Smooth muscle cell (in vitro differentiated cells): ENCODE measurements at regions not wholly inside any gene's neighbourhood (a gene's known extent, or its start where the extent isn't known, plus 50 kb on each side); places are given as distances from the start of the nearest gene placed in this dataset.
"Not testable (repeated sequence)": the region's sequence is repeated elsewhere in the genome, so short reads cannot be mapped to it uniquely, and the experiment has no call there.

Source experiments
- DNase-seq: peaks from one replicate; lab custom pipeline; 2025; ENCODE audit not compliant: unreplicated experiment; lab: John Stamatoyannopoulos, UW
- H2AFZ ChIP-seq: fragments of 200-600 bp; sonication (generic); 2 replicates; pipeline ENCODE4 v1.6.0; 2016; ENCODE audit warnings: antibody characterized with exemption, low read depth, mild to moderate bottlenecking
- H3F3A ChIP-seq: fragments of 200-600 bp; sonication (generic); 2 replicates; pipeline ENCODE4 v1.6.0; 2017; ENCODE audit warnings: antibody characterized with exemption, low read depth
- H3K27ac ChIP-seq: fragments of 200-600 bp; sonication (generic); 2 replicates; pipeline ENCODE4 v1.5.1; 2016; ENCODE audit warnings: low read depth, mild to moderate bottlenecking
- H3K27me3 ChIP-seq: fragments of 200-600 bp; sonication (generic); 2 replicates; pipeline ENCODE4 v1.6.1; 2016; ENCODE audit warnings: low read depth, mild to moderate bottlenecking
- H3K36me3 ChIP-seq: fragments of 200-600 bp; sonication (generic); 2 replicates; pipeline ENCODE4 v1.5.1; 2016; ENCODE audit warnings: low read depth
- H3K4me1 ChIP-seq: fragments of 200-600 bp; sonication (generic); 2 replicates; pipeline ENCODE4 v1.5.1; 2016; ENCODE audit warnings: low read depth
- H3K4me2 ChIP-seq: fragments of 200-600 bp; sonication (generic); 2 replicates; pipeline ENCODE4 v1.6.0; 2016; ENCODE audit warnings: mild to moderate bottlenecking
- H3K4me3 ChIP-seq: fragments of 200-600 bp; sonication (generic); 2 replicates; pipeline ENCODE4 v1.5.1; 2016; ENCODE audit warnings: mild to moderate bottlenecking
- H3K79me2 ChIP-seq: fragments of 200-600 bp; sonication (generic); 2 replicates; pipeline ENCODE4 v1.6.0; 2016; ENCODE audit warnings: low read depth, mild to moderate bottlenecking
- H3K9ac ChIP-seq: fragments of 200-600 bp; sonication (generic); 2 replicates; pipeline ENCODE4 v1.6.0; 2016; ENCODE audit warnings: low read depth
- H3K9me3 ChIP-seq: fragments of 200-600 bp; sonication (generic); replicated peaks from 2 replicates; pipeline ENCODE4 v1.5.1; 2016; ENCODE audit warnings: low read depth
- H4K20me1 ChIP-seq: fragments of 200-600 bp; sonication (generic); 2 replicates; pipeline ENCODE4 v1.6.0; 2016; ENCODE audit warnings: low read depth
- WGBS: methylation state at CpG from one replicate; pipeline ENCODE4 v1.1.7; 2016; ENCODE audit warnings: low lambda C conversion rate; 5-methylcytosine and 5-hydroxymethylcytosine counted together
- TF ChIP-seq, protein P1 (sequence below): fragments of 200-600 bp; sonication (generic); IDR thresholded peaks from 2 replicates; pipeline ENCODE4 v1.5.1; 2017; ENCODE audit warnings: borderline replicate concordance, mild to moderate bottlenecking, antibody characterized with exemption; ENCODE audit not compliant: insufficient read depth, poor library complexity, severe bottlenecking

DNA sequence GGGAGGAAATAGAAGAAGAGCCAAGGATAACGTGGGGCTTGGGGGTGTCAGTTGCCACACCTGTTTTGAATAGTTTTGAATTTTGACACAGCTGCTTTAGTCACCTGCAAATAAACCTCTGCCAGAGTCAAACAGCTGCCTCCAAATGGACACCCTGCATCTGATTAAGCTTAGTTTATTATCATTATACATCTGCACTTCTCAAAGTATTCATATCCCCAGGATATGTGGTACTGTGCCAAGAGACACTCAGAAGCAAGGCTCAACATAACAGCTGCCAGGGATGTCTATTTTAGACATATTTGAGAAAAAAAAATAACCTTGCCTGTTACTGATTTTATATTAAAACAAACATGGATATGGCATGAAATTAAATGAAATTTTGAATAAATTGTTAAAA is 122.5 kb upstream of the WDR75 start:
- no peak for DNase-seq
- Histone ChIP-seq H3K4me1 (no peaks in the 10 kb centered on the region), H3F3A (no peaks in the 10 kb centered on the region), H3K9ac (no peak overlapping the region), H3K27me3 (no peaks in the 10 kb centered on the region), H3K9me3 (no peaks in the 10 kb centered on the region), H4K20me1 (no peaks in the 10 kb centered on the region), H3K4me2 (no peak overlapping the region), H3K27ac (no peak overlapping the region), H3K36me3 (no peaks in the 10 kb centered on the region), H3K79me2 (no peaks in the 10 kb centered on the region), H2AFZ (no peak overlapping the region), H3K4me3 (no peak overlapping the region)
- TF ChIP-seq, protein P1, sequence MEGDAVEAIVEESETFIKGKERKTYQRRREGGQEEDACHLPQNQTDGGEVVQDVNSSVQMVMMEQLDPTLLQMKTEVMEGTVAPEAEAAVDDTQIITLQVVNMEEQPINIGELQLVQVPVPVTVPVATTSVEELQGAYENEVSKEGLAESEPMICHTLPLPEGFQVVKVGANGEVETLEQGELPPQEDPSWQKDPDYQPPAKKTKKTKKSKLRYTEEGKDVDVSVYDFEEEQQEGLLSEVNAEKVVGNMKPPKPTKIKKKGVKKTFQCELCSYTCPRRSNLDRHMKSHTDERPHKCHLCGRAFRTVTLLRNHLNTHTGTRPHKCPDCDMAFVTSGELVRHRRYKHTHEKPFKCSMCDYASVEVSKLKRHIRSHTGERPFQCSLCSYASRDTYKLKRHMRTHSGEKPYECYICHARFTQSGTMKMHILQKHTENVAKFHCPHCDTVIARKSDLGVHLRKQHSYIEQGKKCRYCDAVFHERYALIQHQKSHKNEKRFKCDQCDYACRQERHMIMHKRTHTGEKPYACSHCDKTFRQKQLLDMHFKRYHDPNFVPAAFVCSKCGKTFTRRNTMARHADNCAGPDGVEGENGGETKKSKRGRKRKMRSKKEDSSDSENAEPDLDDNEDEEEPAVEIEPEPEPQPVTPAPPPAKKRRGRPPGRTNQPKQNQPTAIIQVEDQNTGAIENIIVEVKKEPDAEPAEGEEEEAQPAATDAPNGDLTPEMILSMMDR = no peak
- WGBS = 88% methylated on average over 1 of the region's 1 CpG

DNA sequence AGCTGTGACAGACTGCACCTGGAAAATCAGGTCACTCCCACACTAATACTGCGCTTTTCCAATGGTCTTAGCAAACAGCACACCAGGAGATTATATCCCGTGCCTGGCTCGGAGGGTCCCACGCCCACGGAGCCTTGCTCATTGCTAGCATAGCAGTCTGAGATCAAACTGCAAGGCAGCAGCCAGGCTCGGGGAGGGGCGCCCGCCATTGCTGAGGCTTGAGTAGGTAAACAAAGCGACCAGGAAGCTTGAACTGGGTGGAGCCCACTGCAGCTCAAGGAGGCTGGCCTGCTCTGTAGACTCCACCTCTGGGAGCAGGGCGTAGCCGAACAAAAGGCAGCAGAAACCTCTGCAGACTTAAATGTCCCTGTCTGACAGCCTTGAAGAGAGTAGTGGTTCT is 121.8 kb upstream of the WDR75 start:
- H4K20me1 ChIP-seq, H3K79me2 ChIP-seq, H3K27me3 ChIP-seq, H3K4me2 ChIP-seq, H3K27ac ChIP-seq, H3F3A ChIP-seq, H2AFZ ChIP-seq, H3K9me3 ChIP-seq, H3K36me3 ChIP-seq, H3K4me3 ChIP-seq, DNase-seq, H3K4me1 ChIP-seq, H3K9ac ChIP-seq: not testable (repeated sequence)
- WGBS = 96% methylated on average over 11 of the region's 11 CpGs

DNA sequence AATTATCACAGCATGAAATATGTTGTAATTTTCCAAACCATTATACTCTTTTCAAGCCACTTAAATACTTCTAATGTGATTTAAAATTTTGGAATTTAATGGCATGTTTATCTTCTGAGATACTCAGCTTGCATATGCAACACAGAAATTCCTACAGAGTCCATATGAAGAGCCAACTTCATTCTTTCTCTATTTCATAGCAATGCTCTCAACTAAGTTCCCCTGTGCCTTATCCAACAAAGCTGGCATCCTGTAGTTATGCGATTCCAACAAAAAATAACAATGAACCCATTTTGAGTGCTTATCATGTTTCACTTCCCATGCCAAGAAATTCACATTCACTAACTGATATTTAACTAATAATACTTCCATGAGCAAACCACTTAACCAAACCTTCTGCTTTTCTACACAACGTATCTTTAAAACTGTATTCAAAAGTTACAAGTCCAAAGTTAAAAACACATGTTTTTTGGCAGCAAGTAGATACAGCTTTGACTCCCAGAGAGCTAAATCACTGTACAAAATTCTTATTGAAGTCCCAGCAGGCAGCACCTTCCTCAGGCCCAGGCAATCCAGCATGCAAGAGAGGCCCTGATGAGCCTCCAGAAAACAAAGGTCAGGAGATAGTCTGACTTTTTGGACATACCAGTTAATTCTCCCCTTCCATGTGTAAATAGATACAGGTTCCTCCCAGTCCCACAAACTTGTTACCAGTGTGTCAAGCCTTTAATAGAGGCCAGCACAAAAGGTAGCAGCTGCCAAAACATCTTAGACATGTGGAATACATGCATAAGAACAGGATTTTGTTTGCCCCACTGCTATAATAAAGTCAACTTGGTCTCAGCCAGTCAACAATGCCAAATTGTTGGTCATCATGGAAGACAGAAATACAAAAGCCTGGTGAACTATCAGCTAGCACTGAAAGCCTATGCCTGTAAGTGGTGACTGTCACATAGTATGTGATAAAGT is 113.1 kb upstream of the WDR75 start:
- H3K9ac ChIP-seq = no peak overlapping the region
- DNase-seq = no peak
- TF ChIP-seq, protein P1 = no peak
- no peaks in the 10 kb centered on the region for H3F3A ChIP-seq
- H4K20me1 ChIP-seq = no peaks in the 10 kb centered on the region
- H3K4me1 ChIP-seq = no peaks in the 10 kb centered on the region
- no peaks in the 10 kb centered on the region for H3K9me3 ChIP-seq
- H3K36me3 ChIP-seq = no peaks in the 10 kb centered on the region
- WGBS = 94% methylated on average over 2 of the region's 2 CpGs
- no peaks in the 10 kb centered on the region for H3K27me3 ChIP-seq
- H2AFZ ChIP-seq = peak overlapping the region; percentile 56
- H3K79me2 ChIP-seq = no peaks in the 10 kb centered on the region
- no peak overlapping the region for H3K27ac ChIP-seq
- H3K4me2 ChIP-seq = no peak overlapping the region
- no peak overlapping the region for H3K4me3 ChIP-seq

DNA sequence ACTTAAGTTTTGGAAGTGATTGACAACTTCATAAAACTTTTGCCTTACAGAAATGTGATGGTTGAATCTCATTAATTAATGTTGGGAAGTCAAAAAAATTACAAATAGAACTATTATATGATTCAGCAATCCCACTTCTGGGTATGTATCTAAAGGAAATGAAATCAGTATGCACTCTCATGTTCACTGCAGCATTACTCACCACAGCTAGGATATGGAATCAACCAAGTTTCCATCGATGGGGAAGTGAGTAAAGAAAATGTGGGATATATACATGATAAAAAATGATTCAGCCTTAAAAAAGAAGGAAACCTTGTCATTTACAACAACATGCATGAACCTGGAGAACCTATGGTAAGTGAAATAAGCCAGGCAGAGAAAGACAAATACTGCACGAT is 112.4 kb upstream of the WDR75 start:
- TF ChIP-seq, protein P1 = no peak
- no peak overlapping the region for H3K27ac ChIP-seq
- H3K9ac ChIP-seq = no peak overlapping the region
- H3K9me3 ChIP-seq = no peaks in the 10 kb centered on the region
- no peaks in the 10 kb centered on the region for H3K4me1 ChIP-seq
- H3K4me2 ChIP-seq = no peak overlapping the region
- H2AFZ ChIP-seq = peak overlapping the region; percentile 38
- H4K20me1 ChIP-seq = no peaks in the 10 kb centered on the region
- H3K36me3 ChIP-seq = no peaks in the 10 kb centered on the region
- no peaks in the 10 kb centered on the region for H3K79me2 ChIP-seq
- no peaks in the 10 kb centered on the region for H3F3A ChIP-seq
- DNase-seq = no peak
- H3K4me3 ChIP-seq = no peak overlapping the region
- no peaks in the 10 kb centered on the region for H3K27me3 ChIP-seq
- 80% methylated on average over 2 of the region's 2 CpGs for WGBS
